CD4-positive, alpha-beta T cell treated with Interleukin-1 beta for 1 hour (primary cell): ENCODE measurements at regions not wholly inside any gene's neighbourhood (a gene's known extent, or its start where the extent isn't known, plus 50 kb on each side); places are given as distances from the start of the nearest gene placed in this dataset.
"Not testable (repeated sequence)": the region's sequence is repeated elsewhere in the genome, so short reads cannot be mapped to it uniquely, and the experiment has no call there.

Source experiments
- DNase-seq, 2 donors: peaks; one replicate each; pipeline ENCODE4 v3.0.0-alpha.2; 2020 to 2022

DNA sequence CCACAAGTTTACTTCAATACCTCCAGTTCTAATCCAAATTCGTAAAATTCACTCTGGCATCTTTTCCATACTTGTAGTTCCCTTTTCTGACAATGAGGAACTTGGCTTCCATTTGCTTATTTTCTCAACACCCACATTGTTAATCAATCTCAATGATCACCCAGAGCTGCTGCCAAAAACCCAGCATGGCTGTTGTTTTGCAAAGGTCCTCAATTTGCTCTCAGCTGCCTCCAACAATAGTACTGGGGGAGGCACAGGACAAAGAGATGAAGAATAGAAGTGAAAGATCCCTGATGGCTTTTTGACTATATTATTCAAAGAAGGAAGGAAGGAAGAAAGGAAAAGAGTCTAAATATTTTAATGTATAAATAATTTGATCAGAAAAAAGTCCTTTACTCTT, 847.8 kb downstream of the RAPGEF2 start:
- DNase-seq: no peak

DNA sequence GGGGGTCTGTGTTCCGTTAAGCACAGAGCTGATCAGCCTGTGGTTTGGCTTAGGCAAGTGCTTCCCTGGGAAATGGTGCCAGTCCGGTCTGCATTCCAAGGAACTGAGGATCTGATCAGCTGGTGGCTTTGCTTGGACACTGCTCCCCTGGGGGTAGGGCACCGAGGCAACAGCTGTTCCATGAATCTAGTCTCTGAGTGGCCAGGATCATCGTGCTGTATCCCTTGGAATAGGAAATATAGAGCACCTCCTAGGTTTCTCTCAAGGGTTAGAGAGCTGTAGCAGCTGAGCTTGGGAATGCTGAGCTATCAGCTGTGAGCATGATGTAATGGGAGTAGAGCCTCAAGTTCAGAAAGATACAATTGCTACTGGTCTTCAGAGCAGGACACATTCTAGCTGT, 863.9 kb downstream of the RAPGEF2 start:
- DNase-seq: no peak

DNA sequence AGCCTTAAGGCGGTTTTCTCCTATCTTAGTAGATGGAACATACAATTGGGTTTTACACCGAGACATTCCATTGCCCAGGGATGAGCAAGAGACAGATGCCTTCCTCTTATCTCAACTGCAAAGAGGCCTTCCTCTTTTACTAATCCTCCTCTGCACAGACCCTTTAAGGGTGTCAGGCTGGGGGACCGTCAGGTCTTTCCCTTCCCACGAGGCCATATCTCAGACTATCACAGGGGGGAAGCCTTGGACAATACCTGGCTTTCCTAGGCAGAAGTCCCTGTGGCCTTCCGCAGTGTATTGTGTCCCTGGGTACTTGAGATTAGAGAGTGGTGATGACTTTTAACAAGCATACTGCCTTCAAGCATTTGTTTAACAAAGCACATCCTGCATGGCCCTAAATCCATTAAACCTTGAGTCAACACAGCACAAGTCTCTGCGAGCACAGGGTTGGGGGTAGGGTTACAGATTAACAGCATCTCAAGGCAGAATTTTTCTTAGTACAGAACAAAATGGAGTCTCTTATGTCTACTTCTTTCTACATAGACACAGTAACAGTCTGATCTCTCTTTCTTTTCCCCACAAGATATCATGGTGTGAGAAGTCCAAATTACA, 874.1 kb downstream of the RAPGEF2 start:
- DNase-seq: not testable (repeated sequence)

DNA sequence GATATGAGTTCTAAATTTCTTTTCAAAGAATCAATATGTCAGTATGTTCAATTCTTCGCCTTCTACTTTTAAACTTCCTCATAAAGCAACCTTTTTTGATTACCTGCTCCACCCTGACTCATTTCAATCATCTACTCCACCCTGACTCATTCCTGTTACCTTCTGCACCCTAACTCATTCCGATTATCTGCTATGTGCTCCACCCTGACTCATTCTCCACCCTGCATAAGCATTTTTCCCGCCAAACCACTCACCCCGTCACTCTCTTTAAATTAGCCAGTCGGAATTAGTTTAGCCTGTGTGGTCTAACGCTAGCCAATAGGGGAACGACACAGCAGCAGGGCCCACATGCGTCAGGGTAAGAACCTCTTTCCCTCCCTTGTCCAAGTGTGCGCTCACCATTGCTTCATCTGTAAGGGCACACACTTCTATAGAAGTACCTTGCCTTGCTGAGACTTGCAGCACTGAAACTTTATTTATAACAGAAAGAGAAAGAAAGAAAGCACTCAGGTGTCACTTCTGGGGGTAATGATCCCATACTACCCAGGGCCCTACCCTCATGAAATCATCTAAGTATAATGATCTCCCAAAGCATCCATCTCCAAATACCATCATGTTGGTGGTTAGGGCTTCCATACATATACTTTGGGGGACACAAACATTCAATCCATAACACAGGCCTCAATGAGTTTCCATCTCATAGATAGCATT, 875.2 kb downstream of the RAPGEF2 start:
- no peak for DNase-seq

DNA sequence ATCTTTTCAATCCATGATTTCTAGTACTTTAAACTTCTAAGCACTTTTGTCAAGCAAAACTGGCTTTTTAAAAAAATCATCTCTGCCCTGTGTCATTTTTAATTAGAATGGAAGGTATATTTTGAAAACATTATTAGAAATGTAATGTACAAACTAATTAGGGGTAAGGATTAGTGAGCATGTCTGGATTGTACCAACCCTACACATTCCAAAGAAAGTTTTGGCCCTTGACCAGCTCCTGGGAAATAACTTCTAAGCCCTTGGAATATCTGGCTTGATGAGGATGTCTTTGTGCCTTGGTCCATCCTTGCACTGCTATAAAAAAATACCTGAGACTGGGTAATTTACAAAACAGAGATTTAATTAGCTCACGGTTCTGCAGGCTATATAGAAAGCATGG, 876.5 kb downstream of the RAPGEF2 start:
- DNase-seq: no peak

DNA sequence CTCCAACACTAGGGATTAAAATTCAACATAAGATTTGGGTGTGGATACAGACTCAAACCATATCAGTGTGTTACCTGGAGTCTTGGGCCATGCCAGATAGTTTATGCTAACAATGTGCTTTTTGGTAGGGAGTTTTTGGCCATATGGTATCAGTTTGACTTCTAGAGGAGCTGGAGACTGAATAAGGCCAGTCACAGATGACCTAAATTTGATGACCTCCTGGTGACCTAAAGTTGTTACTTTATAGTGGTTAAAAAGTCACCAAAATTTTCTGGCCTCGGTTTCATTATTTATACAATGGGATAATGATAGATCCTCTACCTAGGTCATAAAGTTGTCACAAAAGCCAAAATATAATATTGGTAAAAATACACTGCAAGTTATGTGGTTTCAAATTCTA, 877.1 kb downstream of the RAPGEF2 start:
- DNase-seq: no peak

DNA sequence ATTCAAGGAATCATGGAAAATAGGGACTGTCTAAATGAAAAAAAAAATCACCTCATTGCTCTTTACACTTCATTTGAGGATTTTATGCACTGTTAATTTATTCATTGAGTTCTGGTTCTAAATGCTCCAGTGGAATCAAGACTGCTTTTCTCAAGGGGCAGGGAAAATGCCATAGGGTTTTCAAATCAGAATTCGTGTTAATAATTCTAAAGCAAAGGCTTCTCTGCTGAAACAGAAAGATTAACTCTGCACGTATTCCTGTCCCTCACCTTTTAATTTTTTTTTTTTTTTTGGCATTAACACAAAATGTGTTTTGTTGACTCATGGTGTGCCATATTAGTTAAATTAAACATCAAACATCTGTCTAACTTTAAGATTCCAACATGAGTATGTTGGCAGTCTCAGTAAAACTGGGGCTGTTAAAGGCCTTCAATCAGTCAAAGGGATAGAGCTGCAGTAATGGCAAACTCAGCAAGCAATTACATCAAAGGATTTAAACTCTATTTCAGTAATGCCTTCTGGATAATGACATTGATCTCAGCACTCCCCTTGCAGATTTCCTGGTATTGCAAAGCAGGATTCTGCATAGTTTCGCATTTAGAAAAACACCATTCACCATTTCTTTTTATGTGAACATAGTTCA, 878.1 kb downstream of the RAPGEF2 start:
- no peak for DNase-seq

DNA sequence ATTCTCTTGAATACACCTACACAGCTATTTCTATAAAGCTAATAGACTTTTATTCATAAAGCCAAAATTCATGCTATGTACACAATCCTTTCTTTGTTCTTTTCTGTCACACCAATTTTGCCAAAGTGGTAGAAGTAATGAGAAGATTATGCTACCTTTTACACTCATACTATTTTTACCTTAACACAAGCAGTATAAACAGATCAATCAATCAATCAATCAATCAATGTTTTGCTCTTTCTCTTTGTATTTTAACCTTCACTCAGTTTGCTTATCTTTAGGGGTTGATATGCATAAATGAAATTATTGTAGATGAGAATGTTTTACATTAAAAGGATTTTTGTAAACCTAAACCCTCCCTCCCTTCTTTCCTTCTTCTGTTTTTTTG, 878.6 kb downstream of the RAPGEF2 start:
- DNase-seq: no peak

DNA sequence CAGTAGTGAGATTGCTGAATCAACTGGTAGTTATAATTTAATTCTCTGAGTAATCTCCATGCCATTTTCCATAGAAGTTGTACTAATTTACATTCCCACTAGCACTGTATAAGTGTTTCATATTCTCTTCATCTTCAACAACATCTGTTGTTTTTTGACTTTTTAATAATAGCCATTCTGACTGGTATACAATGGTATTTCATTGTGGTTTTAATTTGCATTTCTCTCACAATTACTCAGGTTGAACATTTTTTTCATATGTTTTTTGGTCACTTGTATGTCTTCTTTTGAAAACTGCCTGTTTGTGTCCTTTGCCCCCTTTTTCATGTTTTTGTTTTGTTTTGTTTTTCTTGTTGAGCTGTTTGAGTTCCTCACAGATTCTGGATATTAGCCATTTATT, 880.2 kb downstream of the RAPGEF2 start:
- no peak for DNase-seq

DNA sequence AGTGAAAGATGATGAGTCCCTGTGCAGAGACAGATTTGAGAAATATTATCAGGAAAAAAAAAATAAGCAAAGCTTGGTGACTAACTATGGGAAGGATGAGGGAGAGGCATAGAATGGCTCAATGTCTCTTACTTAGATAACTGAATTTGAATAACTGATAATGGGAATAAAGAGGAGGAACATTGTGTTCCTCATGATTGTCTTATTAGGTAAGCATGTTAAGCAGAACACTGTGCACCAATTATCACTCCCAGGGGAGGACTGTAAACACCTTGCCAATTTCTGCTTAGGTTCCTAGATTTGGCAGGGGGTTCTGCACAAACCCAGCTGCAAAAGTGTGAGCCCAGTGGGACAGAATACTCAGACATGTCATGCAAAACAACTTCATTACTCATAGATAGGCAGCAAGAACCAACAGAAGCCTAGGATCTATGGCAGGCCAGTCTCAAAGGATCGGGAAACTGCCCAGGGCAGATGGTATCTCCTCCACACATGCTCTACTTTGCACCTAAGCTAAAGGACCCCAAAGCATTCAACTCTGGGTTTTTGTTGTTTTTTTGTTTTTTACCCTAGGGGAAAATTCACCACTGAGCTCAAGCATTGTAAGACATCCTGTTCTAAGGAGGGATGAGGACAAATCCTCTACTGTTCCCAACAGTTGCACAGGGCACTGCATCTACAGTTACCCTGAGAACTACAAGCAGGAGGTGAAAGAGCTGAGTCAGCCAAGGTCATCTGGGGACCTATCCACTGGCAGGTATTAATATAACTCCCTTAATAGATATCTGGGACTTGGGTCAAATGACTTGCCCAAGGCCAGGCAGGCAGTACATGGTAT, 907.0 kb downstream of the RAPGEF2 start:
- DNase-seq: no peak

DNA sequence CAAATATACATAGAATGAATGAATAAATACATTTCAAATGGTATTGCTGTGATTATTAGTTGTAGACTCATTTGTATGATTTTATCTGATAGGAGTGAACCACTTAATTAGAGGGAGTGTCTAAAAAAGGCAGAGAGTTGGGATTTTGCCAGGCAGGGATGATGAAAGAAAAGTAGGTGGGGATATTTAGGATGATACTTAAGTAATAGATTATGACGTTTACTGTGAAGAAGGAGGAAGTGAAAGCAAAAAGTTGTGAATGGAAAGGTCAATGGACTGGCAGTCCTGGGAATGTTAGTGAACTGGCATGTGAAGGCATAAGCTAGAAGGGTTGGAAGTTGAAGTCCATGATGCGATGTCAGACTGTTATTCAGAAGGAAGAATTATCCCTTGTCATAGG, 917.1 kb downstream of the RAPGEF2 start:
- DNase-seq: no peak

DNA sequence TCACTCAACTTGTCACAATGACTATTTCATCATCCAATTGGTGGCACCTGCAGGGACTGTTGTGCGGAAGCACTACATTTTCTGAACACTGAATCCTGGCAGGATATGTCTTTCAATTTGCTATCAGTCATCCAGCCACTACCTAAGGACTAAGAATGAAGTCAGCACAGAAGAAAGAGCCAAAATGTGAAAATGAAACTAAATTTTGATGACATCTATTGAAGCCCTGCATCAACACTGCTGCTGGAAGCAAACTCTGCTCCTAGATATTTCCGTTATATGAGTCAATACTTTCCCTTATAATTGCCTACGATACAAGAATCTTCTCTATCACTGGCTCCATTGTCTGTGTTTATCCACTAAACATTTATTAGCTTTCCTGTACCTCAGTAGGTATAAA, 917.9 kb downstream of the RAPGEF2 start:
- no peak for DNase-seq

DNA sequence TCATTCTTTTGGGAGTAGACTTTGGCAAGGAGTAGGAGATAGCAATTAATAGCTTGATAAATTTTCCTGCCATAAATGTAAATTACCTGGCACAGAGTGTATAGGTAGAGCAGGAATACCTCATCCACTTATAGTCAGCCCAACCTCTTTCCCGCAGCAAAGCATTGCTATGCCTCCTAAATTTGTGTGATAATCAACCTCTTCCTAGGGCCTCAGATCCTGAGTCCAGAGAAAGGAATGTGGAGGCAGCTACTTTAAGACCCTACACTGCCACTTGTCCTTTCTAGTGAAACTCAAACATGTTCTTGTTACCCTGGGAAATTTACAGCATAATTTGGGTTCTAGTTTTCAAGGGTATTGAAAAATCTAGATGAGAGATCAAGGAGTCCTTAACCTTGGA, 919.0 kb downstream of the RAPGEF2 start:
- DNase-seq: no peak

DNA sequence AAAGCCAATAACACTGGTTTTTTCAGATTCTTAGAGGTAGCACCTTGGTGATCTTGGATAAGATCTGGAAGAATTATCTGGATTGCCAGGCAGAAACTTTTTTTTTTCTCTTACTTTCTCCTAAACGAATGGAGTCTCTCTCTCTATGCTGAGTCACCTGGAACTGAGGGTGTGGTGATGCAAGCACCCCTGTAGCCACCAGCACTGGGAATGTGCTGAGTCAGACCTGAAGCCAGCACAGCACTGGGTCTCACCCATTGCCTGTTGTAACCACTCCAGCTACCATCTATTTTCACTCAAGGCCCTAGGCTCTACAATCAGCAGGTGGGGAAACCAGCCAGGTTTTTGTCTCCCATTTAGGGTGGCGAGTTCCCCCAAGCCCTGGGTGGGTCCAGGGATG, 923.8 kb downstream of the RAPGEF2 start:
- DNase-seq: no peak

DNA sequence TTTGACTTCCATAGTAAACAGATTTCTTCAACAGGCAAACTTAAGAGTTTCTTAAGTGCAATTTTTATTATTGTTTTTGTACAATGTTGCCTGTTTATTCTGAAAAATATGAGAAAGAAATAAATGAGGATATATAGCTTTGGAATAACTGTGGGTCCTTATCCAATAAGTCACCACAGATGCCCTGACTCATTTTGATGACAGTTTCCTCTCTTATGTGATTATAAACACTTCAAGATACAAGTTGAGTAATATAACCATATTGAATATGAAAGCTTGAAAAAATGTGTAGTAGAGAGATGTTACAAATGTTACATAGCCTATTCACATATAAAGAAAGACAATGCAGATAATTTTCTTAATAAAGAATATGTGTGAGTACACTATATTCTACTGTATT, 931.6 kb downstream of the RAPGEF2 start:
- no peak for DNase-seq

DNA sequence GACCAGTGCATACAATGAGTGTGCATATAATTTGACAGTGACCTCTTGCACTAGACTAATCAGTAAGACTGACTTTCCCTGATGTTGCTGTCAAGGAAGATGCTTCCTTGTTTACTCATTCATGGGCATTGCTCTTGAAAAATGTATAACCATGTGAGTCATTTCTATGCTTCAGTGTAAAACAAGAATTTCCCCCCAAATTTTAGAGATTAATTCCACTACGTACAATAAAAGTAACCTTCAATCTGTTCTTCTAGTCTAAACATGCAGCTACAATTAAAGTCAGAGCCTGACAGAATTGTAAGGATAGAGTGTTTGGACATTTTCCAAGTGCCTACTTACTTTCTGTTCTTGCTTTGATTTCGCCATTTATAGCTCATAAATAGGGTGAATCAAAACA, 935.7 kb downstream of the RAPGEF2 start:
- no peak for DNase-seq

DNA sequence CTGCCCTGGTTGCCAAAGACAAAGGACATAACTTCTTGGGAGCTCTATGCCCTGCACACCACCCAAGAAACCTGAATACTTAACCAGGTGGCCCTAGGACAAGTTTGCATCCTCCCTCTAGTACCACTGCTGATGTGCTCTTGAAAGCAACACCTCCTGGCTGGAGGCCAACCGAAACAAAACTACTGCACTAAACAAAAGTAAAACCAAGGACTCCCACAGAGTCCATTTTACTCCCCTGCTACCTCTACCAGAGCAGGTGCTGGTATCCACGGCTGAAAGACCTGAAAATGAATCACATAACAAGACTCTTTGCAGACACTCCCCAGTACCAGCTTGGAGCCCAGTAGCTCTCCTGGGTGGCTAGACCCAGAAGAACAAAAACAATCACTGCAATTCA, 941.8 kb downstream of the RAPGEF2 start:
- DNase-seq: no peak

DNA sequence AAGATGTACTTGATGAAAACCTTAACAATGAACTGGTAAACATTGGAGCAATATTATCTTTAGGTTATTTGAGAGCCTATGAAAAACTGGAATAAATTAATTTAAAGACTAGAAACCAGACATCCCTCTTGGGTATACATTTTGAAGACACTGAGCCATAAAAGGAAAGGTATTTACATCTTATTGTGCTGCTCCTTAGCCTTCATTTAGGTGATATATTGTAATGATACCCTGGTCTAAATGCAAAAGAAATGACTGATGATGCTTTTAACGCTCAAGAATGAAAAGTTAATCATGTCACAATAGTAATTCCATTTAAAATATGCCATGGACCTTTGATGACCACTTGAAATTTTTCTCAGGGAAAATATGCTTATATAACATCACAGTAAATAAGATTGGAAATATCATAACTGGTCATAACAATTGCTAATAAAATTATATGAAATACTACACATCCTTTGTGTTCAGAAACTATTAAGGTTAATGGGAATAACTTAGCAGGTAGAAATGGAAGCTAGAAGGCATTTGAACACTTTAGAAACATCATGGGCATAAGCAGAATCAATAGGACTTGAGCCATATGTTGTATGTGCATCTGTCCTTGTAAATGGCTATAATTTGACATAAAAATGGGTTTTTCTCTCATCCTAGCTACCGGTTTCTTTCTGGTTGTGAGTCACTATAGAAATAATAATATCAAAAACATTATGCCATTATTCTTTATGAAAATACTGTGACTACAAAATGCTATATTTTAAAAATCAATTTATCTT, 979.7 kb downstream of the RAPGEF2 start:
- no peak for DNase-seq

DNA sequence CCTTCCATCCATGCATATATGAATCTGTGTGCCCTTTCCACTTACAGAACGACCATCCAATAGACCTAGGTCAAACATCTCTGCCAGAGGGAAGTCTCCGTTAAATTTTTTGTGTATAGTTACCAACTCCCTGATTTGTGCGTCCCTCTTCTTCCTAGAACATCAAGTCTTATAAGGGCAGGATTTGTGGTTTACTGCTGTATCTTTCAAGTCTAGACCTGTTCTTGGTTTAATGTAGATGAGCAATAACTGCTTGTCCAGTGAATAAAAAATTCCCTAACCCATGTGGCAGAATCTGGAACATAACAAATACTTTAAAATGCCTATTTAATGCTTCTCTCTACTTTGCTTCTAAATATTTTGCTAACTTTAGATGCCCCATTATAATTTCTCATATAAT, 988.8 kb downstream of the RAPGEF2 start:
- DNase-seq: no peak

DNA sequence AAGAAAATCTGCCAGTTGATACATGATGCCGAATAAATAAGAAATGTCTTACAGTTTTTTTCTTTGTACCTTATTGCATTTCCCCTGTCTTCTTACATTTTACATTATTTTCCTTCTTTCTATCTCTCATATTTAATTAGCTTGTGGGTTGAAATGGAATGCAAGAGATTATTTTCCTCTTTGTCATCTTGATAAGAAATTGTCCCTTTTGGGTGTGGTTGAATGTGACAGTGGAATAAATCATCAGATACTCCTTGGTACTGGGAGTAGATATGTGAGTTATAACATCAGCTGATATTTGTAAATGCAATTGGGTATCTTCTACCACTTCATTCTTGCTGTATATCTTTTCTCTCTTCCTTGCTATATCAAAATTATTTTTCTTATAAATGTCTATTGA, 997.4 kb downstream of the RAPGEF2 start:
- DNase-seq: no peak

DNA sequence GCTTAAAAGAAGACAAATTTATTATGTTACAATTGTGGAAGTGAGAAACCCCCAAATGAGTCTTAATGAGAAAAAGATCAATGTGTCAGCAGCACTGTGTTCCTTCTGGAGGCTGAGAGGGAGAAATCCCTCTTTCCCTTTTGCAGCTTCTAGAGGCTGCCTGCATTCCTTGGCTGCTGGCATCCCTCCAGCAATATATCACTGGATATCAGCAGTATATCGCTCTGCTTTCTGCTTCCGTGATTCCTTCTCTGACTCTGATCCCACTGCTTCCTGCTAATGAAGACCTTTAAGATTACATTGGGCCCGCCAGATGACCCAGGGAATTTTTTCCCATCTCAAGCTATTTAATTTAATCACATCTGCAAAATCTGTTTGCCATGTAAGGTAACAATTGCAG, 1008.0 kb downstream of the RAPGEF2 start:
- DNase-seq: no peak

DNA sequence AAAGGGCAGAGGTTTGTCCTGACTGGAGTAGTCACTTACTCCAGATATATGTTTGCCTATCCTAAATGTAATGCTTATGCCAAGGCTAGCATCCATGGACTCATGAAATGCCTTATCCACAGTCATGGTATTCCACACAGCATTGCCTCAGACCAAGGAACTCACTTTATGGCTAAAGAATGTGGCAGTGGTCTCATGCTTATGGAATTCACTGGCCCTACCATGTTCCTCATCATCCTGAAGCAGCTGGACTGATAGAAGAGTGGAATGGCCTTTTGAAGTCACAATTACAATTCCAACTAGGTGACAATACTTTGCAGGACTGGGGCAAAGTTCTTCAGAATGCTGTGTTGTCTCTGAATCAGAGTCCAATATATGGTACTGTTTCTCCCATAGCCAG, 1014.8 kb downstream of the RAPGEF2 start:
- no peak for DNase-seq
